OCI-M2 (cell line): ENCODE measurements at regions not wholly inside any gene's neighbourhood (a gene's known extent, or its start where the extent isn't known, plus 50 kb on each side); places are given as distances from the start of the nearest gene placed in this dataset.

Experiments used
- DNase-seq: peaks from one replicate; lab custom pipeline; 2025; ENCODE audit not compliant: unreplicated experiment; lab: John Stamatoyannopoulos, UW

DNA sequence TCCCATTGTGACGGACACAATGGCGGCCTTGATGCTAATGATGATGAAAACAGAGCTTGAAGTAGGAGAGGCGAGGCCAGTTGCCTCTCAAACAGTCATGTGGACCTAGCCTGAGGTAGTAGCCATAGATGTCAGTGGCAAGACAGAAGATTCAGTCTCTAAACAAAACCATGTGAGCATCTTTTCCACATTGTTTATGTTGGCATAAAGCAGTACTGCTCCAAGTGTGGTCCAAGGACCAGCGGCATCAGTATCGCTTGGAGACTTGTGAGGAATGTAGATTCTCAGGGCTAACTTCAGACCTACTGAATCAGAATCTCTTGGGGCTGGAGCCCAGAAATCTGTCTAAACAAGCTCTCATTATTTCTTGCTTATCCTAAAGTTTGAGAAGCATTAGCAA is 312.8 kb upstream of the JAG1 start:
- no peak for DNase-seq

DNA sequence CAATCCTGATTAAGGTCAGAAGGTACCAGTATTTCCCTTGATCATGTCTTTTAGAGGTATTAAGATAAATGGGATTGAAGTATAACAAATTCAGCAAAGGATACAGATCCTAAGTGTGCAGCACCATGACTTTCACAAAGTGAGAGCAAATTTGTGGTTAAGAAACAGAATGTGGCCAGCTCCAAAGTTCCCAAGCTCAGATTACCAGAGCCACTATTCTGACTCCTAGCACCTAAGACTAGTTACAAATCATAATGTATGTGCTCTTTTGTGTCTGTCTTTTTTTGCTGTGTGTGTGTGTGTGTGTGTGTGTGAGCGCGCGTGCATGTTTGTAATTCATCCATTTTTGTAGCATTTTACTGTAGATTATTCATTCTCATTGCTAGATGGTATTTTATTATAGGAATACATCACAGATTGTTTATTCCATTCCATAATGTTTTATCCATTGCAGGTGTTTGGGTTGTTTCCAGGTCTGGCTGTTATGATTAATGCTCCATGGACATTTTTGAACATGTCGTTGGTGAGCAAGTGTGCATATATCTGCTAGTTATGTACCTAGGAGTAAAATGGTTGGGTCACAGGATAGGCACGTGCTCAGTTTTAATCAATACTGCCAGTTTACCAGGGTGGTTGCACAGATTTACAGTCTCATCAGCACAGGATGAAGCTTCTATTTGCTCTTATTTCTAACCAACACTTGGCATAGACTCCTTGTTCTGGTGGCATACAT is 314.0 kb upstream of the JAG1 start:
- DNase-seq = no peak

DNA sequence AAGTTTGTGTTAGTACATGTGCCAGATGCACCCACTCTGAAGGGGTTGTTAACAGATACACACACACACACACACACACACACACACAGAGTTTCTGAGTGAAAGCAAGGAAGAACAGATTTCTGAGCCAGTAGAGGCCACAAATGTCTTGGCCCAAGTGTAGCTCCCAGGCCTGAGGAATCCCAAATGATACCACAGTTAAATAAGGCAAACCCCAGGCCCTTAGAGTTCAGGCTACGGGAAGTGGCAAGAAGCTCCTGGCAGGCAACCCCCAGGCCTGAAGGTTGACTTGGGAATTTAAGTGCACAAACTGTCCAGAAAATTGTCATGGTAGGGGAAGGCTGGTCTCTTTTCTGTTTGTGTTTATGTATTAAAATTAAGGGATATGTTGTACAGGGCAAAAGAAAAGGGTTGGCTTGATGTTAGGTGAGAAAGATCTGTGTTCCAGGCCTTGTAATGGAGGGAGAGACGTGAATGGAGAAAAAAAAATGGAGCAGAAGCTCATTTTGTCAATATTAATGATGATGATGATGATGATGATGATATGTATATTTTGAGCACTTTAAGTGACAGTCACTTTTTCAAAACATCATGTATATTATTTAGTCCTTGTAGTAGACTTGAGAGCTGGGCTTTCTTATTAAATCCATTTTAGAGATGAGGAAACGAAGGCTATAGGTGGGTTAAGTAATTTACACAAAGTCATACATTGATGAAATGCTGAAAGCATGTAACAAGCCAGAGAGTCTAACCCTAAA is 317.0 kb upstream of the JAG1 start:
- DNase-seq = no peak

DNA sequence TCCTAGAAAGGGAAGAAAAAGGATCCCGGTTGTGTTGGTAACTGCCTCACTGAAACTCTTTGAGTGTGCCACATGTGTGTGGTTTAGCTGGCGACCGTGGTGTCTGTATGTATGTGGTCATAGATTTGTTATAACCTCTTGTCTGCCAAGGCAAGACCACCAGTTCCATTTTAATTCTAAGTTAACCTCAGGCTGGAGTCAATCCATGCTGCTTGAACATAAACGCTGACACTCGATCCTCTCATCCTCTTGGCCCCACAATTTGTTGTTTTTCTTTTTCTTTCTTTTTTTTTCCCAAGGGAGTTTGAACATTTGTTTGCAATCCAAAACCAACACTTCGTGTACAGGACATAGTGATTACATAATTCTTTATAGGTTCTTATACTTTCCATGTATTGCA is 318.9 kb upstream of the JAG1 start:
- DNase-seq = no peak

DNA sequence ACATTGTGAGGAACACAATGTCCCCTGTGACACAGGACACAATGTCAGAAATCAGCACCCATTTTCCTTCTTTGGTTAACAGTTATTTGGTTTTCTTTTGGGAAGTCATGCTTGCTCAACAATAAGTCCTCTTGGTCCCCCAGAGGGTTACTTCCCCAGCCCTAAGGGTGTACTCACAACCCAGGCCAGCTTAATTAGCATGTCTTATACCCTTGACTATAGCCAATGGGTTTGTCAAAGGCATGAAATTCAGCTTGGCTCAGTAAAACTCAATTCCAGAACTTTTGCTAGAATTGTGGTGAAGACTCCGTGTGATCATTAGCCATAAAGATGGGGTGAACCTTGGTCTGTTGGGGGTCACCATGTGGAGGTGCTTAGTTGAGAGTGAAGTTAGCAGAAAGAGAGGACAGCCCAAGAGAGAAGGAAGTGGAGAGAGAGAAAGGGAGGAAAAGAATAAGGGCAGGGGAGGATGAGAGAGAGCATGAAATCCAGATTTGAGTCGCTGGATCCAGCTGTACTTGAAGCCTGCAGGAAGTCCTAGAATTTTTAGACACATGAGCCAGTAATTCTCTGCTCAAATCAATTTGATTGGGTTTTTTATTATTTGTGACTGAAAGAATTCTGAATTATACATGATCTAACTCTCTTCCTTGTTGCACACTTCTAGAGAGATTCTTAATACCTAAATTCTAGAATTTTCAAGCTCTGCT is 321.3 kb upstream of the JAG1 start:
- no peak for DNase-seq

DNA sequence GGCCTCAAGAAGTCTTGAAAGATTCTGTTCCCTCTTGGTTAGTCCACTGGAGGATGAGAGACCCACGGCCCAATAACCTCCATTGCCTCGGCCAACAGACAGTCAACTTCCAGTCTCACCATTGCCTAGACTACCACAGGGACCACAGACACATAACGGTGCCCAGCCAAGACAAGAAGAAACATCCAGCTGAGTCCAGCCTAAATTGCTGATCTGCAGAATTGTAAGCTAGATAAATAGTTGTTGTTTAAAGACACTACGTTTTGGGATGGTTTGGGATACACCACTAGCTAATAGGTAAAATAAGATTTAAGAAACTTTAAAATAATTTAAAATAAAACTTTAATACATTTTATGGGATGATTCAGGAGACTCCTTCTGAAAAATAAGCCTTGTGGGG is 324.7 kb upstream of the JAG1 start:
- DNase-seq = no peak

DNA sequence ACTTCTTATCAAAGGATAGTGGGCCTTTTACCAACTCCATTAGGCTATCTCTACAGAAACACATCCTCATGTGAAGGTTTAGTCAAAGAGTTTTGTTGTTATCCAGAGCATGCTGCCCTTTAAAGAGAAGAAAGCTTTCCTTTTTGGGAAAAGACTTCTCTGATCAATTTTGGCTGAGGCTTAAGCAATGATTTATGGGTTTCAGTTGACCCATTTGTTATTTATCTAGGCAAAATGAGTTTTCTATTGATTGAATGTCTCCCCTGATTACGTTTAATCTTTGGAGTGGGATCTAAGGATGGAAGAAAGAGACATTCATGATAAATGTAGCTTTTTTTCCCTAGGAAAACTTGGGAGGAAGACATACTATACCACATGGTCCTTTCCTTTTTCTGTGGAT is 326.6 kb upstream of the JAG1 start:
- DNase-seq = no peak

DNA sequence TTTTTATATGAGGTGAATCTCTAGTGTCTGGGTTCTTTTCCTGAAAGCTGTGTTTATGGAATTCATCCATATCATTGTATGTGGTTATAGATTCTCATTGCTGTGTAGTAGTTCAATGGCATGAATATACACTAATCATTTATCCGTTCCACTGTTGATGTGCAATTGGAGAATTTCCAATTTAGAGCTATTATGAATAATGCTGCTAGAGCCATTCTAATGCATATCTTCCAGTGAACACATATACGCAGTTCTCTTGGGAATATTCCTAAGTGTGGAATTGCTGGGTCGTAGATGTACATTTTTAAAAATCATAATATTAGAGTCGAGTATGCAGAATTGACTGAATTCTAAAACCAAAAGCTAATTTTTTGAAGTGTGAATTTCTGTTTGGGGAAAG is 327.5 kb upstream of the JAG1 start:
- DNase-seq = no peak

DNA sequence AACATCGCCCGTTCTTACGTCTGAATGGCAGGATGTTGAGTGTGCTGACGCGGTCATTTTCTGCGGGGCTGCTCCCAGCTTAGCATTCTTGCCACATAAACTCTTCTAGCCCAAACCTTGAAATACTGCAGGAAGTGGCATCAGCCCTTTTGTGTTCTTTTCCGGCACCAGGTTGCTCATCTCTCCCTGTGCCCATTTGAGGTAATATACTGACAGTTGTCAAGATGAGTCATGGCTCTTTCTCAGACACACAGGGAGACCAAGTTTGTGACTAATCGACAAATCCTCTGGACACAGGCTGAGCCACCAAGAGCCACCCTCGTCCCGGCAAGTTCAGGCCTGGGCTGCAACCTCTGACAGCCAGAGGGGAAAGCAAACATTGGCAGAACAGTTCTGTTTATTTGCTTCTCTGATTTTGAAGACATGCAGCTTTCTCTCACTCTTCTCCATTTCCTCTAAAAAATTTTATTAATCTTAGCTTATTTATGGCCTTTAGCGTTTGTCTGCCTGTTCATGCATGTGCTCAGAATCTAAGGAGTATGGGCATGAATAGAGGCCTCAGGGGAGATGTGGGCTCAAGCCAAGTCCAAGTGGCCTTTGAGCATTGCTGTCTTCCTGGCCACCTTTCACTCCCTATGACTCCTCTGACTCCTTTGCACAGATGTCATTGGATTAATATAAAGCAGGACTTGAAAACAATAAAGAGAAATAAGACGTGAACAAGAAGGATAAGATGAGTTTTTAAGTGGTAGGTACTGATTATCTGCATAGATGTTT is 328.2 kb upstream of the JAG1 start:
- no peak for DNase-seq

DNA sequence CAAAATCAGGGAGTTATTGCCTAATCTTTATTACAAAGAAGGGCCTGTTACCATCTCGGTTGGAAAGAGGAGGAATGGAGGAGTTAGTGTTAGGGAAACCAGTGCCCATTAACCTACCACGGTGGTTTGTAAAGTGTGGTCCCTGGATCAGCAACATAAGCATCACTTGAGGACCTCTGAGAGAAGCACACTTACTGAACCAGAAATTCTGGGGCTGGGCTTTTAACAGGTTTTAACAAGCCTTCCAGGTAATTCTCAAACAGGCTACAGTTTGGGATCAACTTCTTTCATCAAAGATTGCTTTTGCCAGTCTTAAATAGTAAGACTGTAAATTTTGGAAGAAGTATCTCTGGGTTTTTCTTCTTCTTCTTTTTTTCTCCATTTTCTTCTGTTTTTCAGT is 329.5 kb upstream of the JAG1 start:
- no peak for DNase-seq

DNA sequence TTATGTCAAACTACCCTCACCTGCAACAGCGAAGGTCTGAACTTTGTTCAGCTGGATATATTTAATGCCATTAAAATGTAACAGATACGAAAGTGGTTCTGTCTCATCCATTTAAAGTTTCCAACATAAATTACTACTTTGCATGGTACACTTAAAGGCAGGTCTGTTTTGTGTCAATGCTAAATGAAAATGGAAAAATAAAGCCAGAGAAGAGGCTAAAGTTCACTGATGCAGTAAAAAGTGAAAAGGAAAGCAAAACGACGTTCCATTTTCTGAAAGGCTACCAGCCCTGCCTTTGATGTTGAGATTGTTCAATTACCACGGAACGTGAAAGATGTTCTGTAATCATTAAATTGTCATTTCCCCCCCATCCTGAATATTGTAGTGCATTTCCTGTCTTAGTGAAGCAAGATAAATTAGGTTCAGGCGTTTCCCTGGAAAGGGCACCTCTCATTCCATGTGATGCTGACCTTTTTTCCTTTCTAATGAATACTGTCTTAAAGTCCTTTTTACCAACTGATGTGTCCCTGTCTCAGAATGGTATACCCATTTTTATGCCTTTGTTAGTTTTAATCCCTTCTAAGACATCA is 334.7 kb upstream of the JAG1 start:
- no peak for DNase-seq

DNA sequence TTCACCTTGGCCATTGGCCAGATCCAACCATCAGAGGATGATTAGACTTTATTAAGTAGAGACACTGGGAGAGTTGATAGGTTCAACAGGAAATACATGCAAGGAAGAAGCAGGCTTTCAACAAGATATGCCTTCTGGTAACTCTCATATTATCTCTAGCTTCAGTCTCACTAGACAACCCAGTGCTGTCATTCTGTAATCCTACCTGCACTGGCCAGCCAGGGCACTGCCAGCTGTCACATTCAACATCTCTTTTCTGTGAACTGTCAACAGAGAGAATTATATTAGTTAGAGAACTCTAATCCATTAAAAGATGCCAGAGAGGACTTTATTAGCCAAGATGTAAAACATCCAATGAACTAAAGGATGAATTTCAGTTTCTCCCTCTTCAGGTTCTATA is 337.9 kb upstream of the JAG1 start:
- no peak for DNase-seq

DNA sequence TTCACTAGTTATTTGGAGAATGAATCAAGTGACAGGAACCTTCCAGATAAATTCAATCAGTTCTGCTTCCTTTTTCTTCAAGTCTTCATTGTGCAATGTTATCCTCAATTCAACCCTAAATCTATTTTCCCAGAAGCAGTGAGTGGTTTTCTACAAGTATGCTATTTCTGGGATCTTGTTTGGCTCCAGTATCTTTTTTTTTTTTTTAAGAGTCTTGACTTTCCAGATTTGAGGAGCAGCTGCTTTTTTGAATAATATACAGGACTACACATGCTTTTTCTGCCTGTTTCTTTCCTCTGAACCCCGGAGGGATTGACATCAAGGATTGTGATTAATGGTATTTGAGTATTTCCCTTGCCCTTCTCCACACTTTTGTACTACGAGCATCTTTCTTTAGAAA is 339.2 kb upstream of the JAG1 start:
- DNase-seq = no peak

DNA sequence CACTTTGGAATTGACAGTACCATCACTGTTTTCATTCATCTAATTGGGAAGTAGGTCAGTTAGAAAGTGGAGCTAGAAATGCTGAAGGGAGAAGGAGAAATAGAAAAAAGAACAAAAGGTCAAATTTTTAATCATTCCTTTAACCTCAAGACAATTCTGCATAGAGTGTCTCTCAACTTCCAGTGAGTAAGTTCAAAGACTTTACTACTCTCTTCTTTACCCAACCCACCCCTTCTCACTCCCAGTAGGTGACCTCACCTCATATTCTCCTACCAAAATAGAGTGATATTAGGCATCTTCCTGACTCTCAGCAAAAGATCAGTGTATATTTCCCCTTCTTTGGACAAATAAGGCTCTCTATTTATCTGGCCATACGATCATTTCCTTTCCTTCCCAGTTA is 340.0 kb upstream of the JAG1 start:
- DNase-seq = no peak

DNA sequence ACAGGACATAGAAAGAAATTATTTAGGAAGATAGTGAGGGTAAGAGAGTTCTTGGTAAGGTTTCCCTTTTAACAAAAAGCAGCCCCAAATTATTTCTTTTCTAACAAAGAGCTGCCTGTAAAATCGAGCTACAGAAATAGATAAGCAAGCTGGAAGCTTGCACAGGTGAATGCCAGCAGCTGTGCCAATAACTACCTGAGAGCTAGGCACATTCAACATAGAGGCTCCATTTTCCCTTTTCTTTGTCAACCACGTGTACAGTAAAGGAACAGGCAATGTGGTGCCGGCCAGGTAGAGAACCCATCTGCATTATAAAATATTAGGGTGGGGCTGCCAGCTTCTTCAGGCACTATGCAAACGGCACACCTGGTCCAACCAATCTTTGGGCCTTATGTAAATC is 341.6 kb upstream of the JAG1 start:
- no peak for DNase-seq

DNA sequence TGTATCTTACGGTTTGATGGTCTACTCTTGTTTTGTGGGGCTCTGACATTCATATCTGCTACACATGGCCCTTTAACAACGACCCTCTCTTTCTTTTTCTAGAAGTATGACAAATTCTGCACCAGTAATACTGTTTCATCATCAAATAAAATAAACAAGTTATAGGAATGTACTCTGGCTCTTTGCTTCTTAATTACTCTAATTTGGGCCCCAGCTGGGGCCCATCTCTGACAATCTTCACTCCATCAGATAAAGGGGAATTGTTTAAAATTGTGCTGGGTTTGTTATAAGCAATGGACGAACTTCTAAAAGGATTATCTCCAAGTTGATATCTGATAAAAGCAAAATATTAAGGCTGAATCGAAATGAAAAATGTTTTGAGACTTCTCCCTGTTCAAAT is 343.6 kb upstream of the JAG1 start:
- DNase-seq = no peak

DNA sequence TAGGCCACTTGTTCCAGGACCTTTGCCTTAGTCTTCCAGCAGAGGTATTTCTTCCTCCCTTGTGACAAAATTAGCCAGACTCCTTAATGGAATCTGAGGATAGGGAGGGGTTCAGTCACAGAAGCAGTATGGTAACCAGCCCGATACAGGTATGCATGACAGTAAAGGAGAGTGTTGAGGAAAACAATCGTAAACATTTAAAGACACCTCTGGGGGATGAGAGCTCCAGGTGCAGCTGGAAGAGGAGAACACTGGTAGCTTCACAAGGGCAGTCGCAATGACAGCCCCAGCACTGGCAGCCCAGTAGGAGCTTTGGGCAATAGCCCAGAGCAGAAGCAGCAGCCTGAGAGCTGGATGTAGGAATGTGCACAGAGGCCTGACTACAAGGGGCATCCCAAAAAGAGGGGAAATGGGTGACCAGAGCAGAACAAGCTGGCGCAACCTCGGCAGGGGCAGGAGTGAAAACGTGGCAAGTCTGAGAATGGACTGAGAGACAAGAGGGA is 344.9 kb upstream of the JAG1 start:
- no peak for DNase-seq

DNA sequence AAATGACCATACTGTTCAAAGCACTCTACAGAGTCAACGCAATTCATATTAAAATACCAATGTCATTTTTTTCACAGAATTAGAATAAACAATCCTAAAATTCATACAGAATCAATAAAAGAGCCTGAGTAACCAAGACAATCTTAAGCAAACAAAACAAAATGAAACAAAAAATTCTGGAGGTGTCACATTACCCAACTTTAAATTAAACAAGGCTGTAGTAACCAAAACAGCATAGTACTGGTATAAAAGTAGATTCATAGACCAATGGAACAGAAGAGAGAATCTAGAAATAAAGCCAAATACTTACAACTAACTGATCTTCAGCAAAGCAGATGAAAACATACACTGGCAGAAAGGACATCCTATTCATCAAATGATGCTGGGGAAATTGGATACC is 346.9 kb upstream of the JAG1 start:
- DNase-seq = no peak

DNA sequence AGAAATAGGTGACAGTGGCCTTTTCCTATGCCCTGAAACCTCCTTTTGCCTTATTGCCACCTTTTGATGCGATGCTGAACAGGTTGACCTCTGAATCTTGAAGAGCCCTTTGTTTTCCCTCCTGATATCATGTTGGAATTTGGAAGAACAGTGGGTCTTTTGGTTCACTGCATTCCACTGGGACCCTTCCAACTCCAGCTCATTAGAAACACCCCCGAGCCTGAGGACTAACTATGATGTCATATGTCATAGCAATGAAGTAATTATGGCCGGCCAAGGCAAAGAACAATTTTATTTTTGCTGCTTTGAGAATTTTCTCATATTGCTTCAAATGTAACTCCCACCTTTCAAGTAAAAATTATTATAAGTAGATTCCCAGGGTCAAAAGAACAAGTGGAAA is 353.4 kb upstream of the JAG1 start:
- no peak for DNase-seq

DNA sequence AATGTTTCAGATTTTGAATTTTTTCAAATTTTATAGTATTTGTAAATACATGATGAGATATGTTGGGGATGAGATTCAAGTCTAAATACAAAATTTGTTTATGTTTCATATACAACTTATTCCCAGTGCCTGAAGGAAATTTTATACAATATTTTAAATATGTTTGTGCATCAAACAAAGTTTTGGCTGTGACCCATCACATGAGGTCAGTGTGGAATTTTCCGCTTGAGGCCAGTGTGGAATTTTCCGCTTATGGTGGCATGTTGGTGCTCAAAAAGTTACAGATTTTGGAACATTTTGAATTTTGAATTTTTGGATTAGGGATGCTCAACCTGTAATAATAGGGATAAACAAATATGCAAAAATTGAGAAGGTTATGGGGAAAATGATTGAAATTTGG is 356.6 kb upstream of the JAG1 start:
- no peak for DNase-seq

DNA sequence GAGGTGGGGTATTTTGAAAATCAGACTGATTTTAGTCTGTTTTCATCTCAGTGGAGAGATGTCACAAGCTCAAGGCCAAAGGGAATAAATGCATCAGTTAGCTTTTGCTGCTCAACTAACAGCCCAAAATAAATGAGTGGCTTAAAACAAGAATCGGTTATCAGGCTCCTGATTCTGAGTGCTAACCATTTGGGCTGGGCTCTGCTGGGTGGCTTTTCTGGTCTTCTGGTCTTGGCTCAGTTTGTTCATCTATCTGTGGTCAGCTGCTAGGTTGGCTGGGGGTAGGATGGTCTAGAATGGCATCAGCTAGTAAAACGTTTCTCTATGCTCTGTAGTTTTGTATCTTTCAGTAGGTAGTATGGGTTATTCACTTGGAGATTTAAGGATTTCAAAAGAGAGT is 357.5 kb upstream of the JAG1 start:
- DNase-seq = no peak
